ENCODE measurements at regions not wholly inside any gene's neighbourhood (a gene's known extent, or its start where the extent isn't known, plus 50 kb on each side); places are given as distances from the start of the nearest gene placed in this dataset.

- TF ChIP-seq CTCF (IDR thresholded peaks at IDR 0.05): no peak
- TF ChIP-seq POLR2A (IDR thresholded peaks at IDR 0.05): no peak
These were observed 356.6 kb upstream of the RSPO3 start for GRCh38 chr6:126761854-126762253.
